Adrenal gland (tissue), 5 donors: ENCODE measurements at regions not wholly inside any gene's neighbourhood (a gene's known extent, or its start where the extent isn't known, plus 50 kb on each side); places are given as distances from the start of the nearest gene placed in this dataset.

ENCODE experiments used
- CTCF ChIP-seq, 6 experiments: fragments of 450-650 bp in 4 of 6; fragments of 200-600 bp in 2 of 6; sonication (generic) in 1 of 6; IDR thresholded peaks; 1 replicate in 5 of 6; 2 replicates in 1 of 6; pipeline versions ENCODE4 v1.5.1 to v1.8.0; 2016 to 2021; ENCODE audit warnings: antibody characterized with exemption in 6 of 6, mild to moderate bottlenecking in 2 of 6, moderate library complexity in 1 of 6
- POLR2A ChIP-seq, 2 donors: fragments of 450-650 bp; IDR thresholded peaks; one replicate each; pipeline ENCODE4 v1.6.1; 2017; ENCODE audit warnings: antibody characterized with exemption in 2 of 2, mild to moderate bottlenecking in 2 of 2, moderate library complexity in 1 of 2
- donor health status: DM: no; HTN: no; CAD: no.

GRCh38 chr2:95757988-95758387 lies 166.2 kb downstream of the TRIM43 start:
- TF ChIP-seq POLR2A (IDR thresholded peaks at IDR 0.05) (no peak), CTCF (IDR thresholded peaks at IDR 0.05) (no peak)
